GM19328 (cell line): ENCODE measurements at regions not wholly inside any gene's neighbourhood (a gene's known extent, or its start where the extent isn't known, plus 50 kb on each side); places are given as distances from the start of the nearest gene placed in this dataset.
"Not testable (repeated sequence)": the region's sequence is repeated elsewhere in the genome, so short reads cannot be mapped to it uniquely, and the experiment has no call there.

Experiments used
- ATAC-seq: cut with Tn5 transposase; IDR thresholded peaks from one replicate; pipeline ENCODE4 v1.9.1; 2021; ENCODE audit warnings: mild to moderate bottlenecking, moderate library complexity; ENCODE audit not compliant: unreplicated experiment

GRCh38 chr13:65965501-65965900 lies 1264.6 kb downstream of the PCDH9 start:
- no peak for ATAC-seq

GRCh38 chr13:65964672-65965071 lies 1265.5 kb downstream of the PCDH9 start:
- no peak for ATAC-seq

- no peak for ATAC-seq
Measured at GRCh38 chr13:65959305-65959704, 1270.8 kb downstream of the PCDH9 start.

- ATAC-seq, result no peak
Measured at GRCh38 chr13:65946387-65946786, 1283.7 kb downstream of the PCDH9 start.

GRCh38 chr13:65943708-65944107 lies 1286.4 kb downstream of the PCDH9 start:
- ATAC-seq, result no peak

GRCh38 chr13:65943024-65943423 lies 1287.1 kb downstream of the PCDH9 start:
- no peak for ATAC-seq

- no peak for ATAC-seq
Measured at GRCh38 chr13:65940720-65941119, 1289.4 kb downstream of the PCDH9 start.

GRCh38 chr13:65937251-65937650 lies 1292.9 kb downstream of the PCDH9 start:
- no peak for ATAC-seq

GRCh38 chr13:65936249-65936648 lies 1293.9 kb downstream of the PCDH9 start:
- no peak for ATAC-seq

- ATAC-seq, result no peak
Measured at GRCh38 chr13:65932587-65933239, 1297.4 kb downstream of the PCDH9 start.

- ATAC-seq, result no peak
Measured at GRCh38 chr13:65932013-65932412, 1298.1 kb downstream of the PCDH9 start.

- ATAC-seq, result no peak
Measured at GRCh38 chr13:65929436-65929835, 1300.7 kb downstream of the PCDH9 start.

- ATAC-seq, result no peak
Measured at GRCh38 chr13:65926750-65927171, 1303.4 kb downstream of the PCDH9 start.

- not testable (repeated sequence) for ATAC-seq
Measured at GRCh38 chr13:65922846-65923245, 1307.3 kb downstream of the PCDH9 start.

GRCh38 chr13:65921933-65922332 lies 1308.2 kb downstream of the PCDH9 start:
- ATAC-seq, result no peak

GRCh38 chr13:65917731-65918130 lies 1312.4 kb downstream of the PCDH9 start:
- no peak for ATAC-seq

GRCh38 chr13:65915195-65915594 lies 1314.9 kb downstream of the PCDH9 start:
- no peak for ATAC-seq

GRCh38 chr13:65914716-65915115 lies 1315.4 kb downstream of the PCDH9 start:
- ATAC-seq, result no peak

- ATAC-seq, result no peak
Measured at GRCh38 chr13:65913173-65913572, 1317.0 kb downstream of the PCDH9 start.

GRCh38 chr13:65912516-65912915 lies 1317.6 kb downstream of the PCDH9 start:
- no peak for ATAC-seq

- ATAC-seq, result no peak
Measured at GRCh38 chr13:65911546-65912193, 1318.5 kb downstream of the PCDH9 start.

GRCh38 chr13:65909501-65909900 lies 1320.6 kb downstream of the PCDH9 start:
- ATAC-seq, result no peak
